HCT116 (cell line): ENCODE measurements at regions not wholly inside any gene's neighbourhood (a gene's known extent, or its start where the extent isn't known, plus 50 kb on each side); places are given as distances from the start of the nearest gene placed in this dataset.

Experiments used
- POLR2A ChIP-seq: IDR thresholded peaks from 2 replicates; pipeline ENCODE4 v1.7.0; 2011; ENCODE audit warnings: borderline replicate concordance; ENCODE audit not compliant: insufficient read depth, insufficient read length; ENCODE audit errors: extremely low read depth
- RAD21 ChIP-seq: IDR thresholded peaks from 2 replicates; pipeline ENCODE4 v1.6.1; 2012; ENCODE audit warnings: low read depth, mild to moderate bottlenecking

GRCh38 chr9:116002624-116003023 is 151.0 kb upstream of the PAPPA start:
- TF ChIP-seq RAD21 (no peak), POLR2A (no peak)
